ACC112 (cell line): ENCODE measurements at regions not wholly inside any gene's neighbourhood (a gene's known extent, or its start where the extent isn't known, plus 50 kb on each side); places are given as distances from the start of the nearest gene placed in this dataset.

ENCODE experiments used
- H2AFZ ChIP-seq: fragments of 200-600 bp; sonication (generic); one replicate; pipeline ENCODE4 v1.6.0; 2017; ENCODE audit warnings: antibody characterized with exemption, low read length; ENCODE audit not compliant: unreplicated experiment
- H3K27ac ChIP-seq: fragments of 200-600 bp; sonication (generic); 2 replicates; pipeline ENCODE4 v1.5.1; 2014; ENCODE audit warnings: low read depth, mild to moderate bottlenecking, antibody characterized with exemption, low read length, moderate library complexity
- H3K27me3 ChIP-seq: fragments of 200-600 bp; sonication (generic); 2 replicates; pipeline ENCODE4 v1.6.1; 2014; ENCODE audit warnings: mild to moderate bottlenecking, antibody characterized with exemption, low read length, moderate library complexity, mixed read lengths; ENCODE audit not compliant: insufficient read depth
- H3K36me3 ChIP-seq: fragments of 200-600 bp; sonication (generic); 2 replicates; pipeline ENCODE4 v1.6.1; 2016; ENCODE audit warnings: mild to moderate bottlenecking, antibody characterized with exemption, low read length, moderate library complexity, mixed read lengths; ENCODE audit not compliant: insufficient read depth
- H3K4me1 ChIP-seq: fragments of 200-600 bp; sonication (generic); one replicate; pipeline ENCODE4 v1.6.1; 2016; ENCODE audit warnings: low read length, mixed read lengths; ENCODE audit not compliant: insufficient read depth, unreplicated experiment, control insufficient read depth
- H3K4me3 ChIP-seq: fragments of 200-600 bp; sonication (generic); 2 replicates; pipeline ENCODE4 v1.5.1; 2014; ENCODE audit warnings: mild to moderate bottlenecking, low read depth, low read length
- H3K79me2 ChIP-seq: fragments of 200-600 bp; sonication (generic); one replicate; pipeline ENCODE4 v1.6.0; 2016; ENCODE audit warnings: low read length; ENCODE audit not compliant: control insufficient read depth, unreplicated experiment, insufficient read depth

DNA sequence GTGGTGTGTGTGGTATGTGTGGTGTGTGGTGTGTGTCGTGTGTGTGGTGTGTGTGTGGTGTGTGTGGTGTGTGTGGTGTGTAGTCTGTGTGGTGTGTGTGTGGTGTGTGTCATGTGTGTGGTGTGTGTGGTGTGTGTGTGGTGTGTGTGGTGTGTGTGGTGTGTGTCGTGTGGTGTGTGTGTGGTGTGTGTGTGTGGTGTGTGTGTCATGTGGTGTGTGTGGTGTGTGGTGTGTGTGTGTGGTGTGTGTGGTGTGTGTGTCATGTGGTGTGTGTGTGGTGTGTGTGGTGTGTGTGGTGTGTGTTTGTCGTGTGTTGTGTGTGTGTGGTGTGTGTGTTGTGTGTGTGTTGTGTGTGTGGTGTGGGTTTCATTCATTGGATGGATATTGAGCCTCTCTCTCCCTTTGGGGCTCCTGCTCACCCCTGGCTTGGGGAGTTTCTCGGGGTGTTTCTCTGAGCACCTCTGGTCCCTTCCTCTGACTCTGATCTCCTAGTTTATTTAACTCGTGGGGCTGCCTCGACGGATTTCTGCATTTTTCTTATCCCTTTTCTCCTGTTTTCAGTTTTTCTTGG is 145.8 kb downstream of the DNAJB6 start:
- H3K4me3 ChIP-seq, result no peak overlapping the region

DNA sequence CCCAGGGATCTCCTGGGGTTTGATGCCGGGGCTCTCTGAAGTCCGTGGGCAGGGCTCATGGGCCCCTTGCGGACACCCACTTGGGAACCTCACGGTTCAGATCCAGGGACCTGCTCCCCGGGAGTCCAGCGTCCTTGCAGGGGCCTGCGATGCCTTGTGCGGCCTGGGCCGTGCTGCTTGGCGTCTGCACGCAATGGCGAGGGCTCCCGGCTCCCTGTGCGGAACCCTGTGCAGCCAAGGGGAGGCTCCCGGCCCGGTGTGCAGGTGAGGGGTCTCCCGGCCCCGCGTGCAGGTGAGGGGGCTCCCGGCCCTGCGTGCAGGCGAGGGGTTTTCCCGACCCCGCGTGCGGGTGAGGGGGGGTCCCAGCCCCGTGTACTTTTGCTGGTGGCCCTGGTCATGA is 146.7 kb downstream of the DNAJB6 start:
- H2AFZ ChIP-seq, result no peak overlapping the region
- H3K27ac ChIP-seq, result no peak overlapping the region
- H3K4me3 ChIP-seq, result no peak overlapping the region
- no peaks in the 10 kb centered on the region for H3K4me1 ChIP-seq
- no peaks in the 10 kb centered on the region for H3K36me3 ChIP-seq
- H3K79me2 ChIP-seq, result no peaks in the 10 kb centered on the region
- no peaks in the 10 kb centered on the region for H3K27me3 ChIP-seq

More for the DNA sequence above, 145.8 kb downstream of the DNAJB6 start:
- Histone ChIP-seq H3K36me3 (no peaks in the 10 kb centered on the region), H3K79me2 (no peaks in the 10 kb centered on the region), H3K27me3 (no peaks in the 10 kb centered on the region), H2AFZ (no peak overlapping the region), H3K4me1 (no peaks in the 10 kb centered on the region), H3K27ac (no peak overlapping the region)

DNA sequence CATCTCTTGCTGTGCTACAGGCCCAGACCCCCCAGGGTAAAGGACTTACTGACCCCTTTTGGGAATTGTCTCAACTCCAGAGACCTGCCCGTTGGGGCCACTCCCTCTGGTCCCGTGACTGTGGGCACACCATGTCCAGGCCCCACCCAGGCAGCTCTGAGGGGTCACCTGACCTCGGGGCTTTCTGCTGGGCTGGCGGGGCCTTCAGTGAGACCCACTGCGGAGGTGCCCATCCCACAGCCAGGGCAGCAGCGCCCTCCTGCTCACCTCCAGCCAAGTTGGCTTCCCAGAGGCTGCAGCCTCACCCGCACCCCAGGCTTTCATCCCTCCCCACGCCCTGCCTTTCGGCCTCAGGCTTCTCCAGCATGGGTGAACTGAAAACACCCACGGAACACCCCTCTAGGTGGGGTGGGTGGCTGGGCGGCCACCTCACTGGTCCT is 147.2 kb downstream of the DNAJB6 start:
- H3K4me3 ChIP-seq, result no peak overlapping the region
- H2AFZ ChIP-seq, result no peak overlapping the region
- H3K36me3 ChIP-seq, result no peaks in the 10 kb centered on the region
- no peaks in the 10 kb centered on the region for H3K79me2 ChIP-seq
- no peaks in the 10 kb centered on the region for H3K4me1 ChIP-seq
- H3K27ac ChIP-seq, result no peak overlapping the region
- no peaks in the 10 kb centered on the region for H3K27me3 ChIP-seq

DNA sequence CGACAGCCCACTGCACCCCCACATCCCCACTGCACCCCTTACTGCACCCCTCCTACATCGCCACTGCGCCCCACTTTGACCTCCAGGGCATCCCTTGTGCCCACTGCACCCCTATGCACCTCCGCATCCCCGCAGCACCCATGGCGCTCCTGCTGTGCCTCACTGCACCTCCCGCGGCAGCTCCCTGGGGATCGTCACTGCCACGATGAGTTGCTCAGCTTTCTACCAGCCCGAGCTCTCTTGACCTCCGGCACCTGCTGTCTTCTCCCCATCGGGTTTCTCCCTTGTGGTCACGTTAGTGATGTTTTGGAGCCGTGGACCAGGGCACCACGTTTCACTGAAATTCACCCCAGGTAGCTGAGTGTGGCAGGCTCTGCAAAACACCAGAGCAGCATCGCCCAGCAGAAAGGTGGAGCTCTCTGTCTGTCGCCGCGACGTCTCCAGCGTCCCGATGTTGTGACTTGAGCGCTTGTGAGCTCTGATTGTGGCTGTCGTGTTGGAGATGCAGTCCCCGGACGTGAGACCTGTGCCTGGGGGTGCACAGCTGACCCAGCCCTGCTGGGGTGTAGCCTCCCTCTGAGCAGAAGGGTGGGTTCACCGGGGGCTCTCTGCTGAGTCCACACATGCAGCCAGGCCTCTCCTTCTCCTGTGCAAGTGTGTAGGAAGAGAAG is 147.7 kb downstream of the DNAJB6 start:
- Histone ChIP-seq H3K4me1 (no peaks in the 10 kb centered on the region), H3K79me2 (no peaks in the 10 kb centered on the region)

DNA sequence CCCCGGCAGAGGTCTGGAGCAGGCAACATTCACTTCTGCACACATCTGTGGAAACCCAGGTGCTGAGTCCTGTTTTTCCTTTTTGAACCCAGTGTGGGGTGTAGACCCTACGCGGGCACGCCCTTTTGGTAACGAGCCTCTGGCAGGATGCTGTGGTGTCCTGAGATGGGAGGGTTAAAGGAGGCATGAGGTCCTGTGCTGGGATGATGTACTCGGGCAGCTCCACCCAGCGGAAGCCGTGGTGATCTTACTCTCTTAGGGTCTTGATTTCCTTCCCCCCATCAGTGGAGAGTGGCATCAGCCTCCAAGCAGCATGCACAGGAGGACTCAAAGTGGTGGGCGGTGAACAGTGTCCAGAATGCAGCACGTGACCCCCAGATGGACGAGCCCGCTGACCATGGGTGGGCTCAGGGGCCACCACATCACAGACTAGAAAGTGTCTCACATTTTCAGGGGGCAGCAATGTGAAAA is 148.6 kb downstream of the DNAJB6 start:
- Histone ChIP-seq H3K4me3 (no peak overlapping the region), H3K36me3 (no peaks in the 10 kb centered on the region), H2AFZ (no peak overlapping the region), H3K27ac (no peak overlapping the region), H3K27me3 (no peaks in the 10 kb centered on the region), H3K4me1 (no peaks in the 10 kb centered on the region), H3K79me2 (no peaks in the 10 kb centered on the region)

More for the DNA sequence above, 147.7 kb downstream of the DNAJB6 start:
- Histone ChIP-seq H3K27ac (no peak overlapping the region), H3K36me3 (no peaks in the 10 kb centered on the region), H3K4me3 (no peak overlapping the region), H3K27me3 (no peaks in the 10 kb centered on the region), H2AFZ (no peak overlapping the region)

GRCh38 chr7:157486007-157486755 is 149.4 kb downstream of the DNAJB6 start:
- H3K36me3 ChIP-seq, result no peaks in the 10 kb centered on the region
- H3K4me3 ChIP-seq, result no peak overlapping the region
- H2AFZ ChIP-seq, result no peak overlapping the region
- no peaks in the 10 kb centered on the region for H3K27me3 ChIP-seq
- H3K4me1 ChIP-seq, result no peaks in the 10 kb centered on the region
- H3K27ac ChIP-seq, result no peak overlapping the region
- no peaks in the 10 kb centered on the region for H3K79me2 ChIP-seq

DNA sequence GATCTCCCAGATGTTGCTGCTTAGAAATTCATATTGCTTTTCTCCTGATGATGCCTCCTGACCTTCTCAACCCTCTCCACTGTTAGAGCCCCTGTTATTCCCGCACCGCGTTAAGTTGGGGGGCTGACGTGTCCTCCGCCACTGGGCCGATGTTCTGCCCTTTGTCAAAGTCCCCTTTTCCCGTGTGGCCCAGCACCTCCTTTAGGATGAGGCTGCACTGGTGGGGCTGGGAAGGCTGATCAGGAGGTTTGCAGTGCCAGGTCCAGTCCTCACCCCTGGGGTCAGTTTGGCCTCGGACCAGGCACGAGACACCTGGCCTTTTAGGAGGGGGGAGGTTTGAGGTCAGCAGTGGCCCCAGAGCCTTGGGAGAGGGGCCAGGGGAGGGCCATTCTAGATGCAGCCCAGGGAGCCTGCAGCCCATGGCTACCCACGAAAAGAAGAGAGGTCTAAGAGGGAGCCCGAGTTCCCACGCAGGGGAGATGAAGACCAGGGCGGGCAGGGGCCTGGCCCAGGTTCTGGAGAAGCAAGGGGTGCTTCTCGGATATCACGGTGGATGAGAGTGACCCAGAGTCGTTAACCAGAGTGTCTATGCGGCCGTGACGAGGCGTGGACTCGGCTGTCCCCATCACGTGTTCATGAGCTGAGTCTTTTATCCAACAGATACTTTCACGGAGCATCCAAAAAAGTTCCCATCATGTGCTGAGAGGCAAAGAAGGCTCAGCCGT is 150.4 kb downstream of the DNAJB6 start:
- H3K4me1 ChIP-seq, result no peaks in the 10 kb centered on the region
- H3K27me3 ChIP-seq, result no peaks in the 10 kb centered on the region
- no peaks in the 10 kb centered on the region for H3K79me2 ChIP-seq
- H3K27ac ChIP-seq, result no peak overlapping the region
- H3K36me3 ChIP-seq, result no peaks in the 10 kb centered on the region
- no peak overlapping the region for H3K4me3 ChIP-seq
- no peak overlapping the region for H2AFZ ChIP-seq

GRCh38 chr7:157488281-157488680 is 151.5 kb downstream of the DNAJB6 start:
- H3K36me3 ChIP-seq, result no peaks in the 10 kb centered on the region
- H3K27ac ChIP-seq, result no peak overlapping the region
- H3K4me1 ChIP-seq, result no peaks in the 10 kb centered on the region
- no peaks in the 10 kb centered on the region for H3K79me2 ChIP-seq
- no peaks in the 10 kb centered on the region for H3K27me3 ChIP-seq
- no peak overlapping the region for H2AFZ ChIP-seq
- H3K4me3 ChIP-seq, result no peak overlapping the region

GRCh38 chr7:157488966-157489365 is 152.2 kb downstream of the DNAJB6 start:
- H3K79me2 ChIP-seq, result no peaks in the 10 kb centered on the region
- H2AFZ ChIP-seq, result no peak overlapping the region
- H3K4me3 ChIP-seq, result no peak overlapping the region
- no peak overlapping the region for H3K27ac ChIP-seq
- H3K36me3 ChIP-seq, result no peaks in the 10 kb centered on the region
- H3K4me1 ChIP-seq, result no peaks in the 10 kb centered on the region
- H3K27me3 ChIP-seq, result no peaks in the 10 kb centered on the region
